ENCODE measurements at regions not wholly inside any gene's neighbourhood (a gene's known extent, or its start where the extent isn't known, plus 50 kb on each side); places are given as distances from the start of the nearest gene placed in this dataset.
A peak's percentile ranks its signal among the peaks of the same experiment; 100 is the strongest.

GRCh38 chr16:85430523-85431421 lies 182.3 kb upstream of the GSE1 start:
- 83 to 90% (median 84%) methylated on average over 25 to 37 of the region's 37 CpGs for WGBS, 5 donors
- intact Hi-C loops (cut with DNase I; ENCODE audit: low total_unique reads): no loop called here
- Histone ChIP-seq H3K36me3 (no peaks in the 10 kb centered on the region), H3K9me3 (no peaks in the 10 kb centered on the region), H3K4me3 (no peak overlapping the region), H3K27ac (no peak overlapping the region), H3K27me3 (no peaks in the 10 kb centered on the region), H3K4me1 (peaks cover under 1 to 18% (median 9%) of the 10 kb centered on the region in 4 donors)
- TF ChIP-seq POLR2AphosphoS5 (IDR thresholded peaks at IDR 0.05) (no peak), CTCF (IDR thresholded peaks at IDR 0.05) (no peak), POLR2A (IDR thresholded peaks at IDR 0.05) (no peak), EP300 (IDR thresholded peaks at IDR 0.05) (no peak)
- DNase-seq: no peak

GRCh38 chr16:85431431-85432124 lies 181.5 kb upstream of the GSE1 start:
- DNase-seq: no peak
- Histone ChIP-seq H3K9me3 (no peaks in the 10 kb centered on the region), H3K27me3 (no peaks in the 10 kb centered on the region), H3K4me3 (no peak overlapping the region), H3K4me1 (peaks cover 8 to 26% (median 17%) of the 10 kb centered on the region in 4 donors), H3K36me3 (no peaks in the 10 kb centered on the region), H3K27ac (no peak overlapping the region)
- TF ChIP-seq CTCF (IDR thresholded peaks at IDR 0.05) (no peak), POLR2AphosphoS5 (IDR thresholded peaks at IDR 0.05) (no peak), POLR2A (IDR thresholded peaks at IDR 0.05) (no peak), EP300 (IDR thresholded peaks at IDR 0.05) (no peak)
- WGBS, 5 donors: 84 to 94% (median 86%) methylated on average over 29 to 33 of the region's 33 CpGs
- intact Hi-C loops (cut with DNase I; ENCODE audit: low total_unique reads): no loop called here

GRCh38 chr16:85432606-85433005 lies 180.5 kb upstream of the GSE1 start:
- H3K27me3 ChIP-seq: no peaks in the 10 kb centered on the region
- H3K4me1 ChIP-seq: peaks cover 19 to 36% (median 27%) of the 10 kb centered on the region in 4 donors
- whole genome bisulfite sequencing, 5 donors: 85 to 92% (median 89%) methylated on average over 6 of the region's 6 CpGs
- TF ChIP-seq POLR2A (IDR thresholded peaks at IDR 0.05): no peak
- no peak for TF ChIP-seq CTCF (IDR thresholded peaks at IDR 0.05)
- no peak for TF ChIP-seq POLR2AphosphoS5 (IDR thresholded peaks at IDR 0.05)
- no peak for TF ChIP-seq EP300 (IDR thresholded peaks at IDR 0.05)
- no peak for DNase-seq
- H3K4me3 ChIP-seq: no peak overlapping the region
- no peaks in the 10 kb centered on the region for H3K36me3 ChIP-seq
- intact Hi-C loops (cut with DNase I; ENCODE audit: low total_unique reads): no loop called here
- no peak overlapping the region for H3K27ac ChIP-seq
- H3K9me3 ChIP-seq: no peaks in the 10 kb centered on the region

GRCh38 chr16:85433477-85433876 lies 179.6 kb upstream of the GSE1 start:
- Histone ChIP-seq H3K36me3 (no peaks in the 10 kb centered on the region), H3K4me3 (no peak overlapping the region), H3K4me1 (peaks cover 22 to 38% (median 29%) of the 10 kb centered on the region in 4 donors), H3K27ac (no peak overlapping the region), H3K27me3 (no peaks in the 10 kb centered on the region), H3K9me3 (no peaks in the 10 kb centered on the region)
- peak in 1 of 4 donors; percentile 57 for TF ChIP-seq POLR2A (IDR thresholded peaks at IDR 0.05)
- no peak for TF ChIP-seq CTCF (IDR thresholded peaks at IDR 0.05)
- TF ChIP-seq POLR2AphosphoS5 (IDR thresholded peaks at IDR 0.05): no peak
- intact Hi-C loops (cut with DNase I; ENCODE audit: low total_unique reads): no loop called here
- DNase-seq: no peak
- 78 to 92% (median 90%) methylated on average over 1 of the region's 1 CpG for WGBS, 5 donors
